Karpas-422 (cell line): ENCODE measurements at regions not wholly inside any gene's neighbourhood (a gene's known extent, or its start where the extent isn't known, plus 50 kb on each side); places are given as distances from the start of the nearest gene placed in this dataset.
"Not testable (repeated sequence)": the region's sequence is repeated elsewhere in the genome, so short reads cannot be mapped to it uniquely, and the experiment has no call there.

Experiments used
- DNase-seq: peaks from one replicate; pipeline ENCODE4 v3.0.0-alpha.2; 2015
- H2AFZ ChIP-seq: fragments of 200-600 bp; sonication (generic); 2 replicates; pipeline ENCODE4 v1.6.1; 2014; ENCODE audit warnings: antibody characterized with exemption, low read length, mixed read lengths
- H3K27ac ChIP-seq: fragments of 200-600 bp; sonication (generic); 2 replicates; pipeline ENCODE4 v1.5.1; 2014; ENCODE audit warnings: mild to moderate bottlenecking, low read length, moderate library complexity
- H3K27me3 ChIP-seq: fragments of 200-600 bp; sonication (generic); 2 replicates; pipeline ENCODE4 v1.6.1; 2014; ENCODE audit warnings: low read length, mixed read lengths
- H3K36me3 ChIP-seq: fragments of 200-600 bp; sonication (generic); 2 replicates; pipeline ENCODE4 v1.6.1; 2014; ENCODE audit warnings: low read length, mixed read lengths; ENCODE audit not compliant: insufficient read depth
- H3K4me1 ChIP-seq: fragments of 200-600 bp; sonication (generic); 2 replicates; pipeline ENCODE4 v1.6.1; 2014; ENCODE audit warnings: mild to moderate bottlenecking, low read length, mixed read lengths
- H3K4me2 ChIP-seq: fragments of 200-600 bp; sonication (generic); 2 replicates; pipeline ENCODE4 v1.6.1; 2014; ENCODE audit warnings: low read length, low read depth, mild to moderate bottlenecking; ENCODE audit not compliant: poor library complexity, severe bottlenecking
- H3K4me3 ChIP-seq: fragments of 200-600 bp; sonication (generic); 2 replicates; pipeline ENCODE4 v1.5.1; 2014; ENCODE audit warnings: mild to moderate bottlenecking, antibody characterized with exemption, low read length, mixed read lengths
- H3K79me2 ChIP-seq: fragments of 200-600 bp; sonication (generic); 2 replicates; pipeline ENCODE4 v1.6.1; 2014; ENCODE audit warnings: mild to moderate bottlenecking, low read length, mixed read lengths
- H3K9ac ChIP-seq: fragments of 200-600 bp; sonication (generic); 2 replicates; pipeline ENCODE4 v1.6.0; 2014; ENCODE audit warnings: low read length
- H3K9me2 ChIP-seq: fragments of 200-600 bp; sonication (generic), shearing (Covaris generic); replicated peaks from 2 replicates; pipeline ENCODE4 v1.6.0; 2014; ENCODE audit warnings: mild to moderate bottlenecking, low read length, moderate library complexity; ENCODE audit not compliant: insufficient read depth
- H3K9me3 ChIP-seq: fragments of 300-700, 200-600 bp; sonication (generic); 2 replicates; pipeline ENCODE4 v1.6.1; 2014; ENCODE audit warnings: low read length, mixed read lengths
- H4K20me1 ChIP-seq: fragments of 200-600 bp; sonication (generic); 2 replicates; pipeline ENCODE4 v1.6.1; 2014; ENCODE audit warnings: mild to moderate bottlenecking, antibody characterized with exemption, low read length, low read depth; ENCODE audit not compliant: insufficient read depth

- Histone ChIP-seq H3K27ac (no peak overlapping the region), H3K79me2 (no peaks in the 10 kb centered on the region), H3K36me3 (no peaks in the 10 kb centered on the region), H3K9ac (no peak overlapping the region), H3K9me3 (peaks cover 27% of the 10 kb centered on the region), H2AFZ (no peak overlapping the region), H3K4me3 (no peak overlapping the region), H4K20me1 (no peaks in the 10 kb centered on the region), H3K4me1 (no peaks in the 10 kb centered on the region), H3K4me2 (no peak overlapping the region), H3K27me3 (no peaks in the 10 kb centered on the region), H3K9me2 (no peaks in the 10 kb centered on the region)
- DNase-seq: no peak
Observed at GRCh38 chr5:85628153-85628552, 989.6 kb upstream of the COX7C start.

- DNase-seq, H3K27ac ChIP-seq, H3K9ac ChIP-seq, H3K4me2 ChIP-seq, H3K4me3 ChIP-seq, H3K9me2 ChIP-seq, H4K20me1 ChIP-seq, H3K79me2 ChIP-seq, H2AFZ ChIP-seq, H3K4me1 ChIP-seq, H3K36me3 ChIP-seq, H3K27me3 ChIP-seq: not testable (repeated sequence)
- peaks cover 19% of the 10 kb centered on the region; the same call in 1 of the 2 replicates for H3K9me3 ChIP-seq
Observed at GRCh38 chr5:85638495-85639125, 979.1 kb upstream of the COX7C start.

DNA sequence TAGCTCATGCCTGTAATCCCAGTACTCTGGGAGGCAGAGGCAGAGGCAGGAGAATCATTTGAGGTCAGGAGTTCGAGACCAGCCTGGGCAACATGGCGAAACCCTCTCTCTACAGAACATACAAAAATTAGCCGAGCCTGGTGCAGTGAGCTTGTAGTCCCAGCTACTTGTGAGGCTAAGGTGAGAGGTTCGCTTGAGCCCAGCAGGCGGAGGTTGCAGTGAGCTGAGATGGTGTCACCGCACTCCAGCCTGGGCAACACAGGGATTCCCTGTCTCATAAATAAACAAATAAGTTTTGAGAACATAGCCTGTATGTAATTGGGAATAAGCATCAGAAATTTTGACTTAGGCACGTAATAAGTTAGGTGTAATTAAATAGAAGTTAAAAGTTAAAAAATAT, 971.7 kb upstream of the COX7C start:
- Histone ChIP-seq H3K36me3 (no peaks in the 10 kb centered on the region), H3K9ac (no peak overlapping the region), H3K9me3 (no peaks in the 10 kb centered on the region), H3K27ac (no peak overlapping the region), H3K27me3 (no peaks in the 10 kb centered on the region), H4K20me1 (no peaks in the 10 kb centered on the region), H3K4me3 (no peak overlapping the region), H3K79me2 (no peaks in the 10 kb centered on the region), H3K9me2 (no peaks in the 10 kb centered on the region), H3K4me1 (no peaks in the 10 kb centered on the region), H3K4me2 (no peak overlapping the region), H2AFZ (no peak overlapping the region)
- DNase-seq: no peak

DNA sequence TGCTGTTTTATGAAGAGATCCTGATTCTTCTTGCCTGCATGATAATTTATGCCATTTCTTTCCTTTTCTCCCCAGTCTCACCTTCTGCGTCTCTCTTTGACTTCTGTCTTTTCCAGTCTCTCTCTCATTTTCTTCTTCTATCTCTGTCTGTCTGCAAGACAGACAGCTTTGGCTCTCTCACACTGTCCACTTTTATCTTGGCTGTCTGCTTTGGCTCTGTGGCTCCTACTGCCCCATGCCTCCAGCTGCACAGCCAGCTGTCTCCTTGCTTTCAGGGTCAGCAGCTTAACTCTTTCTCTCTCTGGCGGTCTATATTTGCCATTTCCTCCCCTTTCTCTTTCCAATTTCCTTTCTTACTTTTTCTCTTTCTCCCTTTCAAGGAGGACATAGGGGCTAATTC, 971.1 kb upstream of the COX7C start:
- H3K9me2 ChIP-seq: no peaks in the 10 kb centered on the region
- H3K4me2 ChIP-seq: no peak overlapping the region
- no peaks in the 10 kb centered on the region for H3K36me3 ChIP-seq
- no peaks in the 10 kb centered on the region for H3K27me3 ChIP-seq
- no peaks in the 10 kb centered on the region for H4K20me1 ChIP-seq
- no peak for DNase-seq
- H3K27ac ChIP-seq: no peak overlapping the region
- no peaks in the 10 kb centered on the region for H3K79me2 ChIP-seq
- no peaks in the 10 kb centered on the region for H3K4me1 ChIP-seq
- H2AFZ ChIP-seq: no peak overlapping the region
- no peak overlapping the region for H3K9ac ChIP-seq
- no peaks in the 10 kb centered on the region for H3K9me3 ChIP-seq
- H3K4me3 ChIP-seq: no peak overlapping the region

- H3K27ac ChIP-seq: no peak overlapping the region
- no peak overlapping the region for H3K4me2 ChIP-seq
- peaks cover 2% of the 10 kb centered on the region for H3K9me3 ChIP-seq
- H3K9me2 ChIP-seq: no peaks in the 10 kb centered on the region
- H4K20me1 ChIP-seq: no peaks in the 10 kb centered on the region
- H3K36me3 ChIP-seq: no peaks in the 10 kb centered on the region
- DNase-seq: no peak
- no peak overlapping the region for H3K4me3 ChIP-seq
- no peaks in the 10 kb centered on the region for H3K27me3 ChIP-seq
- no peak overlapping the region for H3K9ac ChIP-seq
- H2AFZ ChIP-seq: no peak overlapping the region
- no peaks in the 10 kb centered on the region for H3K79me2 ChIP-seq
- H3K4me1 ChIP-seq: no peaks in the 10 kb centered on the region
Observed at GRCh38 chr5:85647349-85648127, 970.2 kb upstream of the COX7C start.

DNA sequence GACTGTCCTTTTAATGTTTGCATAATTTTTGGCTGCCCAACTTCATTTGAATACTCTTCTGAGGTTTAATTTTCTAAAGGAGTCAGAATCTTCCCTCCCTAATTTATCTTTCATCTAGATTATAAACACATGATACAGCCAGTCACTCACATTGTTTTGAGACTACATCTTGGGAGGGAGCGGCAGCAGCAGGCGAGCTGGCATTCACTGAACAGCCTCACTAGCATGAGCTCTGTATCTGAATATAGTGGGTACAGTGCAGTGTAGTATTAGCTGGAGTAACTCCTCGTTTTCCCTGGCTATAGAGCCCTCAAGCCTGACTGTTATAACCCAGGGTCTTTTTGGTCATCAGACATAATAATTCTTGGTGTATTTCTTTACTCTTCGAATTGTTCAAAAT, 969.2 kb upstream of the COX7C start:
- Histone ChIP-seq H3K4me2 (no peak overlapping the region), H4K20me1 (no peaks in the 10 kb centered on the region), H3K27me3 (no peaks in the 10 kb centered on the region)

DNA sequence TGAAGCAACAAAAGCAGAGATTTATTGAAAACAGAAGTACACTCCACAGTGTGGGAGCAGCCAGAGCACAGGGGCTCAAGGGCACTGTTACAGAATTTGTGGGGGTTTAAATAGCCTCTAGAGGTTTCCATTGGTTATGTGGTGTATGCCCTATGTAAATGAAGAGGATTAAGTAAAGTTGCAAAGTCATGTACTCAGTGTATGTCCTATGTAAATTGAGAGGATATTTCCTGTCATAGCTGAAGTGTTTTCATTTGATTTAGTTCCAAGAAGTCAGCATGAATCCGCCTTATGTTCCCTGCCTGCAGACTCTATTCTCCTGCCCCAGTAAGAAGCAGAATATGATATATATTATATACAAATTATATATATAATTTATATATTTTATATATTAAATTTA, 966.0 kb upstream of the COX7C start:
- H3K9ac ChIP-seq: no peak overlapping the region
- no peak overlapping the region for H3K4me3 ChIP-seq
- no peaks in the 10 kb centered on the region for H3K79me2 ChIP-seq
- no peaks in the 10 kb centered on the region for H3K27me3 ChIP-seq
- no peaks in the 10 kb centered on the region for H3K36me3 ChIP-seq
- H3K9me3 ChIP-seq: peaks cover 4% of the 10 kb centered on the region
- H3K9me2 ChIP-seq: no peaks in the 10 kb centered on the region
- H3K4me1 ChIP-seq: no peaks in the 10 kb centered on the region
- H3K27ac ChIP-seq: no peak overlapping the region
- DNase-seq: no peak
- H3K4me2 ChIP-seq: no peak overlapping the region
- no peaks in the 10 kb centered on the region for H4K20me1 ChIP-seq
- H2AFZ ChIP-seq: no peak overlapping the region

More for the DNA sequence above, 969.2 kb upstream of the COX7C start:
- Histone ChIP-seq H3K79me2 (no peaks in the 10 kb centered on the region), H3K9me2 (no peaks in the 10 kb centered on the region), H3K4me3 (no peak overlapping the region), H3K4me1 (no peaks in the 10 kb centered on the region), H3K36me3 (no peaks in the 10 kb centered on the region), H2AFZ (no peak overlapping the region), H3K9ac (no peak overlapping the region), H3K9me3 (peaks cover 4% of the 10 kb centered on the region), H3K27ac (no peak overlapping the region)
- DNase-seq: no peak

GRCh38 chr5:85654144-85654543, 963.6 kb upstream of the COX7C start:
- not testable (repeated sequence) for H3K9me2 ChIP-seq, H2AFZ ChIP-seq, H4K20me1 ChIP-seq, H3K4me3 ChIP-seq, H3K36me3 ChIP-seq, H3K9ac ChIP-seq, H3K27ac ChIP-seq, H3K4me1 ChIP-seq, H3K79me2 ChIP-seq, H3K9me3 ChIP-seq, H3K4me2 ChIP-seq, H3K27me3 ChIP-seq, DNase-seq
